ENCODE measurements at regions not wholly inside any gene's neighbourhood (a gene's known extent, or its start where the extent isn't known, plus 50 kb on each side); places are given as distances from the start of the nearest gene placed in this dataset.

- Histone ChIP-seq H3K9ac (ENCODE audit: low read depth, low read length, poor library complexity) (no peak overlapping the region), H3K23ac (ENCODE audit: low read depth, low read length, poor library complexity) (no peak overlapping the region), H2BK15ac (ENCODE audit: low read length) (no peak overlapping the region), H3K36me3 (replicated peaks in 1 of 2; ENCODE audit: control insufficient read depth in 2 of 2, insufficient read depth in 2 of 2, low read length in 2 of 2) (no peaks in the 10 kb centered on the region), H3K79me1 (ENCODE audit: low read depth, low read length) (no peaks in the 10 kb centered on the region), H3K4ac (ENCODE audit: low read length) (no peak overlapping the region), H2AFZ (ENCODE audit: low read length) (peak overlapping the region; percentile 76), H3K27me3 (ENCODE audit: control insufficient read depth in 3 of 3, insufficient read depth in 3 of 3, low read depth in 1 of 3, low read length in 3 of 3) (no peaks in the 10 kb centered on the region), H3K14ac (ENCODE audit: low read length) (no peak overlapping the region), H4K8ac (ENCODE audit: low read depth, low read length) (no peak overlapping the region), H2AK5ac (ENCODE audit: low read depth, low read length) (no peak overlapping the region), H3K4me3 (ENCODE audit: low read length in 2 of 2) (no peak overlapping the region), H2BK5ac (ENCODE audit: low read length) (no peak overlapping the region), H3K4me2 (ENCODE audit: insufficient read depth, low read length, poor library complexity, severe bottlenecking) (no peak overlapping the region), H2BK120ac (ENCODE audit: low read depth, low read length) (no peak overlapping the region), H3K4me1 (ENCODE audit: control insufficient read depth in 2 of 2, insufficient read depth in 1 of 2, low read depth in 1 of 2, low read length in 2 of 2) (peaks cover 2 to 4% of the 10 kb centered on the region in 2 donors), H2BK12ac (ENCODE audit: low read length) (no peak overlapping the region), H4K91ac (ENCODE audit: low read depth, low read length, poor library complexity) (no peak overlapping the region), H3K18ac (ENCODE audit: low read length) (no peak overlapping the region), H3K9me3 (replicated peaks in 1 of 2; ENCODE audit: control insufficient read depth in 2 of 2, insufficient read depth in 1 of 2, low read depth in 1 of 2, low read length in 2 of 2) (no peaks in the 10 kb centered on the region), H3K27ac (replicated peaks; ENCODE audit: low read length) (no peak overlapping the region)
- no CpG with 5 or more reads among the region's 9 CpGs for WGBS, 2 donors (ENCODE audit: extremely low coverage in 2 of 2, insufficient read length in 2 of 2, insufficient replicate concordance in 1 of 2)
- DNase-seq (ENCODE audit: low spot score), result no peak
These were observed 1105.1 kb downstream of the STPG2 start for GRCh38 chr4:97038146-97038516.

GRCh38 chr4:97072666-97073065 lies 1070.6 kb downstream of the STPG2 start:
- no CpG with 5 or more reads among the region's 3 CpGs for WGBS, 2 donors (ENCODE audit: extremely low coverage in 2 of 2, insufficient read length in 2 of 2, insufficient replicate concordance in 1 of 2)

GRCh38 chr4:97073194-97073593 lies 1070.1 kb downstream of the STPG2 start:
- no peak overlapping the region for H3K4me3 ChIP-seq (ENCODE audit: low read length in 2 of 2)
- H3K9me3 ChIP-seq (replicated peaks in 1 of 2; ENCODE audit: control insufficient read depth in 2 of 2, insufficient read depth in 1 of 2, low read depth in 1 of 2, low read length in 2 of 2), result no peaks in the 10 kb centered on the region
- H2BK12ac ChIP-seq (ENCODE audit: low read length), result no peak overlapping the region
- no peak for DNase-seq (ENCODE audit: low spot score)
- no peak overlapping the region for H2AK5ac ChIP-seq (ENCODE audit: low read depth, low read length)
- WGBS, 2 donors (ENCODE audit: extremely low coverage in 2 of 2, insufficient read length in 2 of 2, insufficient replicate concordance in 1 of 2), result no CpG with 5 or more reads among the region's 3 CpGs
- H3K23ac ChIP-seq (ENCODE audit: low read depth, low read length, poor library complexity), result no peak overlapping the region
- no peaks in the 10 kb centered on the region for H3K27me3 ChIP-seq (ENCODE audit: control insufficient read depth in 3 of 3, insufficient read depth in 3 of 3, low read depth in 1 of 3, low read length in 3 of 3)
- no peak overlapping the region for H2BK5ac ChIP-seq (ENCODE audit: low read length)
- H2BK15ac ChIP-seq (ENCODE audit: low read length), result no peak overlapping the region
- H3K36me3 ChIP-seq (replicated peaks in 1 of 2; ENCODE audit: control insufficient read depth in 2 of 2, insufficient read depth in 2 of 2, low read length in 2 of 2), result no peaks in the 10 kb centered on the region
- H3K18ac ChIP-seq (ENCODE audit: low read length), result no peak overlapping the region
- H2AFZ ChIP-seq (ENCODE audit: low read length), result no peak overlapping the region
- no peak overlapping the region for H3K14ac ChIP-seq (ENCODE audit: low read length)
- H2BK120ac ChIP-seq (ENCODE audit: low read depth, low read length), result no peak overlapping the region
- H4K8ac ChIP-seq (ENCODE audit: low read depth, low read length), result no peak overlapping the region
- H3K4me1 ChIP-seq (ENCODE audit: control insufficient read depth in 2 of 2, insufficient read depth in 1 of 2, low read depth in 1 of 2, low read length in 2 of 2), result no peaks in the 10 kb centered on the region
- H4K91ac ChIP-seq (ENCODE audit: low read depth, low read length, poor library complexity), result no peak overlapping the region
- no peak overlapping the region for H3K27ac ChIP-seq (replicated peaks; ENCODE audit: low read length)
- no peaks in the 10 kb centered on the region for H3K79me1 ChIP-seq (ENCODE audit: low read depth, low read length)
- no peak overlapping the region for H3K9ac ChIP-seq (ENCODE audit: low read depth, low read length, poor library complexity)
- no peak overlapping the region for H3K4ac ChIP-seq (ENCODE audit: low read length)
- no peak overlapping the region for H3K4me2 ChIP-seq (ENCODE audit: insufficient read depth, low read length, poor library complexity, severe bottlenecking)

More at GRCh38 chr4:97072666-97073065, 1070.6 kb downstream of the STPG2 start:
- no peak overlapping the region for H2AFZ ChIP-seq (ENCODE audit: low read length)
- no peak overlapping the region for H3K4me2 ChIP-seq (ENCODE audit: insufficient read depth, low read length, poor library complexity, severe bottlenecking)
- no peak overlapping the region for H2BK120ac ChIP-seq (ENCODE audit: low read depth, low read length)
- H3K18ac ChIP-seq (ENCODE audit: low read length), result no peak overlapping the region
- no peaks in the 10 kb centered on the region for H3K79me1 ChIP-seq (ENCODE audit: low read depth, low read length)
- no peaks in the 10 kb centered on the region for H3K9me3 ChIP-seq (replicated peaks in 1 of 2; ENCODE audit: control insufficient read depth in 2 of 2, insufficient read depth in 1 of 2, low read depth in 1 of 2, low read length in 2 of 2)
- H3K36me3 ChIP-seq (replicated peaks in 1 of 2; ENCODE audit: control insufficient read depth in 2 of 2, insufficient read depth in 2 of 2, low read length in 2 of 2), result no peaks in the 10 kb centered on the region
- no peak overlapping the region for H3K23ac ChIP-seq (ENCODE audit: low read depth, low read length, poor library complexity)
- DNase-seq (ENCODE audit: low spot score), result no peak
- no peak overlapping the region for H2BK12ac ChIP-seq (ENCODE audit: low read length)
- H2BK15ac ChIP-seq (ENCODE audit: low read length), result no peak overlapping the region
- H3K4me3 ChIP-seq (ENCODE audit: low read length in 2 of 2), result no peak overlapping the region
- H2AK5ac ChIP-seq (ENCODE audit: low read depth, low read length), result no peak overlapping the region
- no peaks in the 10 kb centered on the region for H3K27me3 ChIP-seq (ENCODE audit: control insufficient read depth in 3 of 3, insufficient read depth in 3 of 3, low read depth in 1 of 3, low read length in 3 of 3)
- no peak overlapping the region for H2BK5ac ChIP-seq (ENCODE audit: low read length)
- H3K14ac ChIP-seq (ENCODE audit: low read length), result no peak overlapping the region
- no peak overlapping the region for H3K9ac ChIP-seq (ENCODE audit: low read depth, low read length, poor library complexity)
- H3K4me1 ChIP-seq (ENCODE audit: control insufficient read depth in 2 of 2, insufficient read depth in 1 of 2, low read depth in 1 of 2, low read length in 2 of 2), result no peaks in the 10 kb centered on the region
- no peak overlapping the region for H4K91ac ChIP-seq (ENCODE audit: low read depth, low read length, poor library complexity)
- H3K4ac ChIP-seq (ENCODE audit: low read length), result no peak overlapping the region
- H3K27ac ChIP-seq (replicated peaks; ENCODE audit: low read length), result no peak overlapping the region
- H4K8ac ChIP-seq (ENCODE audit: low read depth, low read length), result no peak overlapping the region

GRCh38 chr4:97074531-97074930 lies 1068.7 kb downstream of the STPG2 start:
- H3K27ac ChIP-seq (replicated peaks; ENCODE audit: low read length), result no peak overlapping the region
- no peak overlapping the region for H3K4me2 ChIP-seq (ENCODE audit: insufficient read depth, low read length, poor library complexity, severe bottlenecking)
- H3K23ac ChIP-seq (ENCODE audit: low read depth, low read length, poor library complexity), result no peak overlapping the region
- H3K36me3 ChIP-seq (replicated peaks in 1 of 2; ENCODE audit: control insufficient read depth in 2 of 2, insufficient read depth in 2 of 2, low read length in 2 of 2), result no peaks in the 10 kb centered on the region
- no peak overlapping the region for H2AK5ac ChIP-seq (ENCODE audit: low read depth, low read length)
- no peak overlapping the region for H4K8ac ChIP-seq (ENCODE audit: low read depth, low read length)
- H3K4ac ChIP-seq (ENCODE audit: low read length), result no peak overlapping the region
- no peaks in the 10 kb centered on the region for H3K79me1 ChIP-seq (ENCODE audit: low read depth, low read length)
- H2BK120ac ChIP-seq (ENCODE audit: low read depth, low read length), result no peak overlapping the region
- H3K18ac ChIP-seq (ENCODE audit: low read length), result no peak overlapping the region
- no peak for DNase-seq (ENCODE audit: low spot score)
- no CpG with 5 or more reads among the region's 2 CpGs for WGBS, 2 donors (ENCODE audit: extremely low coverage in 2 of 2, insufficient read length in 2 of 2, insufficient replicate concordance in 1 of 2)
- H3K27me3 ChIP-seq (ENCODE audit: control insufficient read depth in 3 of 3, insufficient read depth in 3 of 3, low read depth in 1 of 3, low read length in 3 of 3), result no peaks in the 10 kb centered on the region
- H2BK5ac ChIP-seq (ENCODE audit: low read length), result no peak overlapping the region
- no peak overlapping the region for H2BK15ac ChIP-seq (ENCODE audit: low read length)
- H3K14ac ChIP-seq (ENCODE audit: low read length), result no peak overlapping the region
- no peak overlapping the region for H4K91ac ChIP-seq (ENCODE audit: low read depth, low read length, poor library complexity)
- H2AFZ ChIP-seq (ENCODE audit: low read length), result no peak overlapping the region
- H3K4me1 ChIP-seq (ENCODE audit: control insufficient read depth in 2 of 2, insufficient read depth in 1 of 2, low read depth in 1 of 2, low read length in 2 of 2), result no peaks in the 10 kb centered on the region
- no peak overlapping the region for H3K4me3 ChIP-seq (ENCODE audit: low read length in 2 of 2)
- H3K9ac ChIP-seq (ENCODE audit: low read depth, low read length, poor library complexity), result no peak overlapping the region
- no peak overlapping the region for H2BK12ac ChIP-seq (ENCODE audit: low read length)
- H3K9me3 ChIP-seq (replicated peaks in 1 of 2; ENCODE audit: control insufficient read depth in 2 of 2, insufficient read depth in 1 of 2, low read depth in 1 of 2, low read length in 2 of 2), result no peaks in the 10 kb centered on the region
